ENCODE measurements at regions not wholly inside any gene's neighbourhood (a gene's known extent, or its start where the extent isn't known, plus 50 kb on each side); places are given as distances from the start of the nearest gene placed in this dataset.
"Not testable (repeated sequence)": the region's sequence is repeated elsewhere in the genome, so short reads cannot be mapped to it uniquely, and the experiment has no call there.

GRCh38 chr5:163569284-163569683 is 63.9 kb downstream of the MAT2B start:
- no peak for DNase-seq (ENCODE audit: extremely low read depth, low read depth)
- TF ChIP-seq, protein P1, sequence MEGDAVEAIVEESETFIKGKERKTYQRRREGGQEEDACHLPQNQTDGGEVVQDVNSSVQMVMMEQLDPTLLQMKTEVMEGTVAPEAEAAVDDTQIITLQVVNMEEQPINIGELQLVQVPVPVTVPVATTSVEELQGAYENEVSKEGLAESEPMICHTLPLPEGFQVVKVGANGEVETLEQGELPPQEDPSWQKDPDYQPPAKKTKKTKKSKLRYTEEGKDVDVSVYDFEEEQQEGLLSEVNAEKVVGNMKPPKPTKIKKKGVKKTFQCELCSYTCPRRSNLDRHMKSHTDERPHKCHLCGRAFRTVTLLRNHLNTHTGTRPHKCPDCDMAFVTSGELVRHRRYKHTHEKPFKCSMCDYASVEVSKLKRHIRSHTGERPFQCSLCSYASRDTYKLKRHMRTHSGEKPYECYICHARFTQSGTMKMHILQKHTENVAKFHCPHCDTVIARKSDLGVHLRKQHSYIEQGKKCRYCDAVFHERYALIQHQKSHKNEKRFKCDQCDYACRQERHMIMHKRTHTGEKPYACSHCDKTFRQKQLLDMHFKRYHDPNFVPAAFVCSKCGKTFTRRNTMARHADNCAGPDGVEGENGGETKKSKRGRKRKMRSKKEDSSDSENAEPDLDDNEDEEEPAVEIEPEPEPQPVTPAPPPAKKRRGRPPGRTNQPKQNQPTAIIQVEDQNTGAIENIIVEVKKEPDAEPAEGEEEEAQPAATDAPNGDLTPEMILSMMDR (IDR thresholded peaks at IDR 0.05; ENCODE audit: low read depth, low read length): peak; percentile 26

- TF ChIP-seq, protein P1 (IDR thresholded peaks at IDR 0.05; ENCODE audit: low read depth, low read length): no peak
- peak; percentile 52 for DNase-seq (ENCODE audit: extremely low read depth, low read depth)
Measured at GRCh38 chr5:163571744-163572143, 66.3 kb downstream of the MAT2B start.

- TF ChIP-seq, protein P1 (IDR thresholded peaks at IDR 0.05; ENCODE audit: low read depth, low read length): no peak
- DNase-seq (ENCODE audit: extremely low read depth, low read depth): no peak
Measured at GRCh38 chr5:163574472-163575440, 69.3 kb downstream of the MAT2B start.

DNA sequence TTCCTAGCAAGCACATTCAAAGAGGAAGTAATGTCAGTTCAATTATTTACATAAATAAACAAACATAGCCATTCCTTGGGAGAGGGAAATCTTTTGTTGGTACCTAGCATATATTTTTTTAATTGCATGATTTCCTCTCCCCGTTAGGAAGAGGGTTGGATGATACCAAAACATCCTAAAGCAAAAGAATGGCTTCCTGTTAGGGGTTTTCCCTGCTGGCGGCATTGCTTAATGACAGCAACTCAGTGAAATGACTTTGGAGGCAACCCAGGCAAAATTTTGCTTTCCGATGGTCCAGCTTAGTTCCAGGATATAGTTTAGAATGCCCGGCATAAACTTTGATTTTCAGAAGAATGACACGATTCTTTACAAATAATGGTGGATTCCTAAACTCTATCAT is 73.2 kb downstream of the MAT2B start:
- DNase-seq (ENCODE audit: extremely low read depth, low read depth): no peak
- TF ChIP-seq, protein P1 (IDR thresholded peaks at IDR 0.05; ENCODE audit: low read depth, low read length): no peak

- TF ChIP-seq, protein P1 (IDR thresholded peaks at IDR 0.05; ENCODE audit: low read depth, low read length): no peak
- no peak for DNase-seq (ENCODE audit: extremely low read depth, low read depth)
Measured at GRCh38 chr5:163579729-163580128, 74.3 kb downstream of the MAT2B start.

DNA sequence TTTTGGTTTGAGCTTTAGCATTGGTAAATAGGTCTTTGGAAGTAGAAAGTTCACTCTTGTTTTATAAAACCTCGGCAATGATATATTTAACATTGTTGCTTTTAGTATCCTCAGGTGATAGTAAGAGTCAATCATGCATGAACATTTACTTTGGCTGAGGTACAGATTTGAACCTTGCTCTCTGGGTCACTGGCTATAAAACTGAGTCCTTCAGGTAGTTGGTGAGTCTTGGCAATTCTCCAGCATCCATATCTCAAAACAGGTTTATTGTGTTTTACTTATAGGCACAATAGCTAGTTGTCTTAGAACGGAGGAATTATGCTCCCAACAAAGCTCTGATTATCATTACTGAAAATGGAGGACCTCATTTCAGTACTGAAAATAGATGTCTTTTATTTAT is 75.1 kb downstream of the MAT2B start:
- DNase-seq (ENCODE audit: extremely low read depth, low read depth): no peak
- TF ChIP-seq, protein P1 (IDR thresholded peaks at IDR 0.05; ENCODE audit: low read depth, low read length): no peak

DNA sequence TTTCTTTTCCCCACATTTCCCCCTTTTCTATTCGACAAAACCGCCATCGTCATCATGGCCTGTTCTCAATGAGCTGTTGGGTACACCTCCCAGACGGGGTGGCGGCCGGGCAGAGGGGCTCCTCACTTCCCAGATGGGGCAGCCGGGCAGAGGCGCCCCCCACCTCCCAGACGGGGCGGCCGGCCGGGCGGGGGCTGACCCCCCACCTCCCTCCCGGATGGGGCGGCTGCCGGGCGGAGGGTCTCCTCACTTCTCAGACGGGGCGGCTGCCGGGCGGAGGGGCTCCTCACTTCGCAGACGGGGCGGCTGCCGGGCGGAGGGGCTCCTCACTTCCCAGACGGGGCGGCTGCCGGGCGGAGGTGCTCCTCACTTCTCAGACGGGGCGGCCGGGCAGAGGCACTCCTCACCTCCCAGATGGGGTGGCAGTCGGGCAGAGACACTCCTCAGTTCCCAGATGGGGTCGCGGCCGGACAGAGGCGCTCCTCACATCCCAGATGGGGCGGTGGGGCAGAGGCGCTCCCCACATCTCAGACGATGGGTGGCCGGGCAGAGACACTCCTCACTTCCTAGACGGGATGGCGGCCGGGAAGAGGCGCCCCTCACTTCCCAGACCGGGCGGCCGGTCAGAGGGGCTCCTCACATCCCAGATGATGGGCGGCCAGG is 78.2 kb downstream of the MAT2B start:
- DNase-seq (ENCODE audit: extremely low read depth, low read depth): not testable (repeated sequence)
